Mucosa of descending colon (tissue), 3 donors: ENCODE measurements at regions not wholly inside any gene's neighbourhood (a gene's known extent, or its start where the extent isn't known, plus 50 kb on each side); places are given as distances from the start of the nearest gene placed in this dataset.

Source experiments
- ATAC-seq: fragments of 200-7000 bp; cut with Tn5 transposase; one replicate; pipeline ENCODE4 v1.9.1; 2020; ENCODE audit warnings: mild to moderate bottlenecking, moderate library complexity
- DNase-seq, 3 donors: peaks; one replicate each; pipeline ENCODE4 v3.0.0-alpha.2; 2020
- H3K36me3 ChIP-seq: fragments of 200-600 bp; one replicate; pipeline ENCODE4 v1.8.0; 2021; ENCODE audit warnings: low read depth, mild to moderate bottlenecking
- H3K4me1 ChIP-seq: fragments of 200-600 bp; one replicate; pipeline ENCODE4 v1.8.0; 2021; ENCODE audit warnings: low read depth, mild to moderate bottlenecking
- H3K4me3 ChIP-seq: fragments of 200-600 bp; one replicate; pipeline ENCODE4 v1.8.0; 2021; ENCODE audit warnings: mild to moderate bottlenecking
- H3K9me3 ChIP-seq: fragments of 200-600 bp; one replicate; pipeline ENCODE4 v1.8.0; 2021; ENCODE audit warnings: mild to moderate bottlenecking
- CTCF ChIP-seq: fragments of 200-600 bp; IDR thresholded peaks from one replicate; pipeline ENCODE4 v1.8.0; 2022; ENCODE audit warnings: antibody characterized with exemption, mild to moderate bottlenecking
- intact Hi-C, 2 donors: fragments of 100-400 bp; cut with DNase I in 1 of 2; cut with micrococcal nuclease in 1 of 2; formaldehyde crosslinking; loops; one replicate each; pipeline versions ENCODE4 v1.11.0 to v1.11.1; 2022; cut with DNase I, micrococcal nuclease
- donor health status: DM: no; HTN: no; CAD: no; lungs with moderate emphysema.
- donor health status: DM: no; HTN: no; CAD: no.
- donor health status: DM: no; HTN: yes; CAD: no.

GRCh38 chr12:72723732-72724131, 451.6 kb downstream of the TRHDE start:
- Histone ChIP-seq H3K4me3 (no peak overlapping the region), H3K4me1 (no peaks in the 10 kb centered on the region), H3K36me3 (no peaks in the 10 kb centered on the region), H3K9me3 (no peaks in the 10 kb centered on the region)
- no peak for TF ChIP-seq CTCF
- DNase-seq (no peak), ATAC-seq (no peak)
- intact Hi-C loops: no loop called here

GRCh38 chr12:72729451-72730010, 457.4 kb downstream of the TRHDE start:
- Histone ChIP-seq H3K4me1 (no peaks in the 10 kb centered on the region), H3K9me3 (no peaks in the 10 kb centered on the region), H3K36me3 (no peaks in the 10 kb centered on the region), H3K4me3 (no peak overlapping the region)
- no peak for TF ChIP-seq CTCF
- no peak for DNase-seq
- ATAC-seq: no peak
- intact Hi-C loops: no loop called here

GRCh38 chr12:72734581-72734980, 462.4 kb downstream of the TRHDE start:
- no peaks in the 10 kb centered on the region for H3K4me1 ChIP-seq
- TF ChIP-seq CTCF: no peak
- DNase-seq (no peak), ATAC-seq (no peak)
- peaks cover 8% of the 10 kb centered on the region for H3K9me3 ChIP-seq
- no peak overlapping the region for H3K4me3 ChIP-seq
- intact Hi-C loops: no loop called here
- H3K36me3 ChIP-seq: no peaks in the 10 kb centered on the region

GRCh38 chr12:72738811-72739210, 466.6 kb downstream of the TRHDE start:
- peaks cover 41% of the 10 kb centered on the region for H3K9me3 ChIP-seq
- intact Hi-C loops: no loop called here
- TF ChIP-seq CTCF: no peak
- ATAC-seq (no peak), DNase-seq (no peak)
- no peak overlapping the region for H3K4me3 ChIP-seq
- no peaks in the 10 kb centered on the region for H3K36me3 ChIP-seq
- no peaks in the 10 kb centered on the region for H3K4me1 ChIP-seq

GRCh38 chr12:72740064-72740463, 467.9 kb downstream of the TRHDE start:
- Histone ChIP-seq H3K4me1 (no peaks in the 10 kb centered on the region), H3K36me3 (no peaks in the 10 kb centered on the region), H3K9me3 (peaks cover 41% of the 10 kb centered on the region), H3K4me3 (no peak overlapping the region)
- no peak for DNase-seq
- TF ChIP-seq CTCF: no peak
- ATAC-seq: no peak
- intact Hi-C loops: no loop called here

- ATAC-seq (no peak), DNase-seq (no peak)
- Histone ChIP-seq H3K4me3 (no peak overlapping the region), H3K36me3 (no peaks in the 10 kb centered on the region), H3K9me3 (peaks cover 37% of the 10 kb centered on the region), H3K4me1 (no peaks in the 10 kb centered on the region)
- intact Hi-C loops: no loop called here
- no peak for TF ChIP-seq CTCF
Measured at GRCh38 chr12:72742568-72742967, 470.4 kb downstream of the TRHDE start.
